Endothelial cell of umbilical vein (primary cell): ENCODE measurements at regions not wholly inside any gene's neighbourhood (a gene's known extent, or its start where the extent isn't known, plus 50 kb on each side); places are given as distances from the start of the nearest gene placed in this dataset.

ENCODE experiments used
- POLR2AphosphoS5 ChIP-seq: IDR thresholded peaks from 2 replicates; pipeline ENCODE4 v1.6.1; 2012; ENCODE audit warnings: low read depth, mild to moderate bottlenecking, control low read depth, low read length, moderate library complexity; ENCODE audit not compliant: insufficient read depth
- TF ChIP-seq, protein P1 (sequence below), 2 donors: IDR thresholded peaks; 1 replicate in 1 of 2; 2 replicates in 1 of 2; pipeline ENCODE4 v1.5.1; 2011; ENCODE audit warnings: low read length in 2 of 2, mild to moderate bottlenecking in 2 of 2, moderate library complexity in 2 of 2, control low read depth in 1 of 2, inconsistent platforms in 1 of 2, low read depth in 1 of 2; ENCODE audit not compliant: insufficient read depth in 1 of 2; ENCODE audit errors: extremely low read depth in 1 of 2

DNA sequence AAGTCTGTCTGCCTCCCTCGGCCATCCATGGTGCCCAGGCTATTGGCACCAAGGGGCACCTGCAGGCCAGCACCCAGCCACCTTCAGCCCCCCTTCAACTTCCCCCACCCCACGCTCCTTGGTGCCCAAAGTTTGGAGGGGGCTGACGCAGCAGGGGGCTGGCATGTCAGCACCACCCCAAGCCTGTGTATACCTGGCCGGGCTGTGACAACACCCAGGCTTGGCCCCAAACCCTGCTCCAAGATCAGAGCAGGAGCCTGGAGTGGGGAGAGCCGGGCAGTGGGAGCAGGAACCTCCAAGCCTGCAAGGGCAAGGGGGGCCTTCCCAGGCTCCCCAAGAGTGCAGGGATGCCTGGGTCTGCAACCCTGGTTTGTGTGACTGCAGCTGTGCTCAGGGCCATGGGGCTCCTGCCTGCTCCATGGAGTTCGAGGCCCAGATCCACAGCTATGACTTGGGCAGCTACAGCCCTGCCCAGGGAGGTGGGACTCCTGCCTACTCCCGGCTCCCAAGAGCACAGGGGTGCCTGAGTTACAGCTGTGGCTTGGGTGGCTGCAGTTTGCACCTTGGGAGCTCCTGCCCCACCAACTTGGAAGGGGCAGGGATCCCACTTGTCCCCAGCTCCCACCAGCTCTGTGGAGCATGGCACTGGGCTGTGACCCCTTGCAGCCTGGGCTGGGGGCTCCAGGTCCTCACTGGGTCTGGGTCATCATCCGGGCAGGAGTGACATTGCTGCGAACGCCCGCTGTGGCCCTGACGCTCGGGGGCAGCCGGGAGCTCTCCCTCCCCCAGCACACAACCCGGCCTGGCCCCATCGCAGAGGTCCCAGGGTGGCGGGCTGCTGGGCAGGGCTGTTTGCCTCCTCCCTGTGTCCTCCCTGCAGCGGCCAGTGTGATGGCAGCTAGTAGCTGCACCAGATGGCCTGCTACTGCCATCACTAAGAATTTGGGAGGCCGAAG is 175.5 kb upstream of the SDK2 start:
- TF ChIP-seq POLR2AphosphoS5: no peak
- TF ChIP-seq, protein P1, sequence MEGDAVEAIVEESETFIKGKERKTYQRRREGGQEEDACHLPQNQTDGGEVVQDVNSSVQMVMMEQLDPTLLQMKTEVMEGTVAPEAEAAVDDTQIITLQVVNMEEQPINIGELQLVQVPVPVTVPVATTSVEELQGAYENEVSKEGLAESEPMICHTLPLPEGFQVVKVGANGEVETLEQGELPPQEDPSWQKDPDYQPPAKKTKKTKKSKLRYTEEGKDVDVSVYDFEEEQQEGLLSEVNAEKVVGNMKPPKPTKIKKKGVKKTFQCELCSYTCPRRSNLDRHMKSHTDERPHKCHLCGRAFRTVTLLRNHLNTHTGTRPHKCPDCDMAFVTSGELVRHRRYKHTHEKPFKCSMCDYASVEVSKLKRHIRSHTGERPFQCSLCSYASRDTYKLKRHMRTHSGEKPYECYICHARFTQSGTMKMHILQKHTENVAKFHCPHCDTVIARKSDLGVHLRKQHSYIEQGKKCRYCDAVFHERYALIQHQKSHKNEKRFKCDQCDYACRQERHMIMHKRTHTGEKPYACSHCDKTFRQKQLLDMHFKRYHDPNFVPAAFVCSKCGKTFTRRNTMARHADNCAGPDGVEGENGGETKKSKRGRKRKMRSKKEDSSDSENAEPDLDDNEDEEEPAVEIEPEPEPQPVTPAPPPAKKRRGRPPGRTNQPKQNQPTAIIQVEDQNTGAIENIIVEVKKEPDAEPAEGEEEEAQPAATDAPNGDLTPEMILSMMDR (IDR thresholded peaks at IDR 0.05; ENCODE audit: extremely low read depth in 1 of 2, insufficient read depth in 1 of 2, low read depth in 1 of 2, low read length in 2 of 2): no peak
